ENCODE measurements at regions not wholly inside any gene's neighbourhood (a gene's known extent, or its start where the extent isn't known, plus 50 kb on each side); places are given as distances from the start of the nearest gene placed in this dataset.
"Not testable (repeated sequence)": the region's sequence is repeated elsewhere in the genome, so short reads cannot be mapped to it uniquely, and the experiment has no call there.

GRCh38 chr2:224122542-224122941, 83.5 kb upstream of the SERPINE2 start:
- H3K4me1 ChIP-seq = no peaks in the 10 kb centered on the region
- DNase-seq = no peak
- TF ChIP-seq CTCF (IDR thresholded peaks at IDR 0.05; ENCODE audit: low read depth, low read length) = no peak
- H3K27me3 ChIP-seq = 0 out of 2 replicates have a peak, but pooled peaks cover 3% of the 10 kb centered on the region
- no peak overlapping the region for H3K4me3 ChIP-seq (ENCODE audit: low read depth, low read length)
- H3K36me3 ChIP-seq = no peaks in the 10 kb centered on the region
- H3K9me3 ChIP-seq = no peaks in the 10 kb centered on the region

DNA sequence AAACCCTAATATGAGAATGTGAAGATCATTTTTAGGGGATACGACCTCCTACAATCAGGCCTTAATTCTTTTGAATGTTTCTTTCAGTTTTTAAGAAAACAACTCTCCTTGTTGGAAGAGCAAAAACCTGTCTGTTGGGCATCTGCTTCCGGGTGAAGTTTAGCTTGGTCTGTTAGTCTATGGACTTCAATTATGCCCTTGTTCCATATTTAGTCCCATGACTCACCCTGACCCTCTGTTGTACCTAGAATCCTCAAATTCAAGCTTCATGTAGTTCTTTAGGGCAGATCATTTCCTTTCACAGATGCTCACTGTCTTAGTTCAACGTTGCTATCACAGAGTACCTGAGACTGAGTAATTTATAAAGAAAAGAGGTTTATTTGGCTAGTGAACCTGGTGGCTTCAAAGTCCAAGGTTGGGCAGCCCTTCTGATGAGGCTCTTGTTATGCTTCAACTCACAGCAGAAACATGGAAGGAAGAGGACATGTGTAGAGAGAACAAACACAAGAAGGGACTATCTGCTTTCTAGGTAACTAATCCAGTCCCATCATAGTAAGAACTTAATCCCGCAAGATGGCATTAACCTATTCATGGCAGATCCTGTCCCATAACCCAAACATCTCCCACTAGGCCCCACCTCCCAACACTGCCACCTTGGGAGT, 82.5 kb upstream of the SERPINE2 start:
- no peak for TF ChIP-seq CTCF (IDR thresholded peaks at IDR 0.05; ENCODE audit: low read depth, low read length)
- no peaks in the 10 kb centered on the region for H3K4me1 ChIP-seq
- H3K36me3 ChIP-seq = no peaks in the 10 kb centered on the region
- no peak overlapping the region for H3K4me3 ChIP-seq (ENCODE audit: low read depth, low read length)
- H3K9me3 ChIP-seq = no peaks in the 10 kb centered on the region
- no peak for DNase-seq
- no peaks in the 10 kb centered on the region for H3K27me3 ChIP-seq

DNA sequence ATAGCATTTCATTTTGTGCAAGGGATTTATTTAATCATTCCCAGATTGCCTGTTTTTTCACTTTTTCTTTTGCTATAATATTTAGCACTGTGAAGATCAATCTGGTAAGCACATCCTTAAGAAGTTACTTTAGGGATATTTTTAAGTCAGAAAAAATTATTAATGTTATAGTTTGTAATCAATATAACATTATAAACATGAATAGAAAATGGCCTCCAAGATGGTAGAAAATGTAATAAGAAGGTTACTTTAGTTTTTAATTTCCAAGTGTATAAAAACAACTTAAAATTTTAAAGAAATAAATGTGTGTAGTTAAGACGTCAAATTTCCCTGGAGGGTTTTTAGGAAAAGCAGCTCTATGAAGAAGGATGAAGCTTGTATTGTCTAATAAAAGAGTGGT, 81.9 kb upstream of the SERPINE2 start:
- Histone ChIP-seq H3K27me3 (no peaks in the 10 kb centered on the region), H3K4me1 (no peaks in the 10 kb centered on the region), H3K36me3 (no peaks in the 10 kb centered on the region), H3K4me3 (ENCODE audit: low read depth, low read length) (no peak overlapping the region), H3K9me3 (no peaks in the 10 kb centered on the region)
- no peak for DNase-seq
- no peak for TF ChIP-seq CTCF (IDR thresholded peaks at IDR 0.05; ENCODE audit: low read depth, low read length)

GRCh38 chr2:224119846-224120245, 80.8 kb upstream of the SERPINE2 start:
- not testable (repeated sequence) for H3K9me3 ChIP-seq; H3K27me3 ChIP-seq; H3K36me3 ChIP-seq; DNase-seq; H3K4me3 ChIP-seq (ENCODE audit: low read depth, low read length); H3K4me1 ChIP-seq

DNA sequence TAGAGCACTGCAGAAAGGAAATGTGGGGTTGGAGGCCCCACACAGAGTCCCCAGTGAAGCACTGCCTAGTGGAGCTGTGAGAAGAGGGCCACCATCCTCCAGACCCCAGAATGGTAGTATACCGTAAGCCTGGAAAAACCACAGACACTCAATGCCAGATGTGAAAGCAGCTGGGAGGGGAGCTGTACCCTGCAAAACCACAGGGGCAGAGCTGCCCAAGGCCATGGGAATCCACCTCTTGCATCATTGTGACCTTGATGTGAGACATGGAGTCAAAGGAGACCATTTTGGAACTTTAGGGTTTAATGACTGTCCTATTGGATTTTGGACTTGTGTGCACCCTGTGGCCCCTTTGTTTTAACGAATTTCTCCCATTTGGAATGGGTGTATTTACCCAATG, 75.3 kb upstream of the SERPINE2 start:
- H3K36me3 ChIP-seq = no peaks in the 10 kb centered on the region
- H3K27me3 ChIP-seq = no peaks in the 10 kb centered on the region
- H3K4me1 ChIP-seq = no peaks in the 10 kb centered on the region
- TF ChIP-seq CTCF (IDR thresholded peaks at IDR 0.05; ENCODE audit: low read depth, low read length) = no peak
- no peak overlapping the region for H3K4me3 ChIP-seq (ENCODE audit: low read depth, low read length)
- no peaks in the 10 kb centered on the region for H3K9me3 ChIP-seq
- DNase-seq = no peak

GRCh38 chr2:224113930-224114329, 74.8 kb upstream of the SERPINE2 start:
- not testable (repeated sequence) for DNase-seq; H3K9me3 ChIP-seq; H3K4me1 ChIP-seq; H3K36me3 ChIP-seq; H3K27me3 ChIP-seq; H3K4me3 ChIP-seq (ENCODE audit: low read depth, low read length)

DNA sequence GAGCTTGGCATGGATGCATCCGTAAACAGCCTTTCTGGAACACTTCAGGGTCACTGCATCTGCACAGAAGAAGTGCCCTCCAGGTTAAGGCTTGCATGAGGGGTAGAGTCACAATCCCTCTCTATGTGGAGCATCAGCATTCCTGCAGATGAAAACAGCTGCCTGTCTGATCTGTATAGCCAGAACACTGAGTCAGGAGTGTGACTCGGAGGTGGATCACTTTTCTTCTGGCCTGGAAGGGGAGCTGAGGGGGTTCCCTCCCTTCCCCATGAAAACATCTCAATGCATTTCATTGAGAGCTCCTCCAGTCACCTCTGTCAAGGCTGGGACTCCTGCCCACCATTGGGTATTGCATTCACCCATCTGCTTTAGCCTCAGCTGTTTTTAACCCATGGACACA, 72.5 kb upstream of the SERPINE2 start:
- Histone ChIP-seq H3K27me3 (no peaks in the 10 kb centered on the region), H3K4me1 (no peaks in the 10 kb centered on the region), H3K9me3 (no peaks in the 10 kb centered on the region), H3K36me3 (no peaks in the 10 kb centered on the region), H3K4me3 (ENCODE audit: low read depth, low read length) (no peak overlapping the region)
- no peak for TF ChIP-seq CTCF (IDR thresholded peaks at IDR 0.05; ENCODE audit: low read depth, low read length)
- DNase-seq = no peak

Measured in BE2C (cell line).